GM23338 (cell line): ENCODE measurements at regions not wholly inside any gene's neighbourhood (a gene's known extent, or its start where the extent isn't known, plus 50 kb on each side); places are given as distances from the start of the nearest gene placed in this dataset.
"Not testable (repeated sequence)": the region's sequence is repeated elsewhere in the genome, so short reads cannot be mapped to it uniquely, and the experiment has no call there.

ENCODE experiments used
- CREB1 ChIP-seq: fragments of 250-450 bp; sonication (Bioruptor Pico); IDR thresholded peaks from 2 replicates; pipeline ENCODE4 v1.5.0; 2020; ENCODE audit warnings: low read depth, mild to moderate bottlenecking, moderate library complexity
- EZH2 ChIP-seq: fragments of 200-600 bp; sonication (generic); IDR thresholded peaks from one replicate; pipeline ENCODE4 v1.8.0; 2017; ENCODE audit warnings: antibody characterized with exemption, mild to moderate bottlenecking, low read depth; ENCODE audit not compliant: unreplicated experiment
- EZH2phosphoT487 ChIP-seq: fragments of 200-600 bp; sonication (generic); IDR thresholded peaks from one replicate; pipeline ENCODE4 v1.8.1; 2018; ENCODE audit warnings: antibody characterized with exemption; ENCODE audit not compliant: unreplicated experiment
- POLR2AphosphoS5 ChIP-seq: IDR thresholded peaks from 2 replicates; pipeline ENCODE4 v1.6.1; 2016; ENCODE audit warnings: antibody characterized with exemption, low read depth
- ZNF114 ChIP-seq: fragments of 250-450 bp; sonication (Bioruptor Pico); IDR thresholded peaks from 2 replicates; pipeline ENCODE4 v1.5.0; 2020; ENCODE audit warnings: mild to moderate bottlenecking, moderate library complexity
- TF ChIP-seq, protein P1 (sequence below), 2 experiments: fragments of 200-600 bp in 1 of 2; sonication (generic) in 1 of 2; conservative IDR thresholded peaks; 2 replicates each; pipeline versions ENCODE4 v1.5.1 to v1.6.1; 2016 to 2017; ENCODE audit warnings: antibody characterized with exemption in 2 of 2, low read depth in 2 of 2, mild to moderate bottlenecking in 2 of 2, moderate library complexity in 1 of 2
- TF ChIP-seq, protein P2 (sequence below): IDR thresholded peaks from one replicate; pipeline ENCODE4 v1.6.1; 2018; ENCODE audit warnings: antibody characterized with exemption; ENCODE audit not compliant: unreplicated experiment

DNA sequence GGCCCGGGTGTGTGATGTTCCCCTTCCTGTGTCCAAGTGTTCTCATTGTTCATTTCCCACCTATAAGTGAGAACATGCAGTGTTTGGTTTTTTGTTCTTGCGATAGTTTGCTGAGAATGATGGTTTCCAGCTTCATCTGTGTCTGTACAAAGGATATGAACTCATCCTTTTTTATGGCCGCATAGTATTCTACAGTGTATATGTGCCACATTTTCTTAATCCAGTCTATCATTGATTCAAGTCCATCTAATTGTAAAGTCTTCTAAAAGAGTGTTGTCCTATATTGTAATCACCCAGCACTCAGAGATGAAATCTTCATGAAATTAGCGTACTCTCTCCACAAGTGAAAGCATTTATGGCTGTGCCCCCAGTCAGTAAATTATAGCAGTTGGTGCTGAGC is 1096.6 kb downstream of the UQCRFS1 start:
- not testable (repeated sequence) for TF ChIP-seq POLR2AphosphoS5; EZH2; CREB1 (CRISPR knock-in tag); ZNF114 (CRISPR knock-in tag); EZH2phosphoT487
- TF ChIP-seq, protein P1, sequence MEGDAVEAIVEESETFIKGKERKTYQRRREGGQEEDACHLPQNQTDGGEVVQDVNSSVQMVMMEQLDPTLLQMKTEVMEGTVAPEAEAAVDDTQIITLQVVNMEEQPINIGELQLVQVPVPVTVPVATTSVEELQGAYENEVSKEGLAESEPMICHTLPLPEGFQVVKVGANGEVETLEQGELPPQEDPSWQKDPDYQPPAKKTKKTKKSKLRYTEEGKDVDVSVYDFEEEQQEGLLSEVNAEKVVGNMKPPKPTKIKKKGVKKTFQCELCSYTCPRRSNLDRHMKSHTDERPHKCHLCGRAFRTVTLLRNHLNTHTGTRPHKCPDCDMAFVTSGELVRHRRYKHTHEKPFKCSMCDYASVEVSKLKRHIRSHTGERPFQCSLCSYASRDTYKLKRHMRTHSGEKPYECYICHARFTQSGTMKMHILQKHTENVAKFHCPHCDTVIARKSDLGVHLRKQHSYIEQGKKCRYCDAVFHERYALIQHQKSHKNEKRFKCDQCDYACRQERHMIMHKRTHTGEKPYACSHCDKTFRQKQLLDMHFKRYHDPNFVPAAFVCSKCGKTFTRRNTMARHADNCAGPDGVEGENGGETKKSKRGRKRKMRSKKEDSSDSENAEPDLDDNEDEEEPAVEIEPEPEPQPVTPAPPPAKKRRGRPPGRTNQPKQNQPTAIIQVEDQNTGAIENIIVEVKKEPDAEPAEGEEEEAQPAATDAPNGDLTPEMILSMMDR (conservative IDR thresholded peaks at IDR 0.05; ENCODE audit: low read depth in 2 of 2), result not testable (repeated sequence)
- TF ChIP-seq, protein P2, sequence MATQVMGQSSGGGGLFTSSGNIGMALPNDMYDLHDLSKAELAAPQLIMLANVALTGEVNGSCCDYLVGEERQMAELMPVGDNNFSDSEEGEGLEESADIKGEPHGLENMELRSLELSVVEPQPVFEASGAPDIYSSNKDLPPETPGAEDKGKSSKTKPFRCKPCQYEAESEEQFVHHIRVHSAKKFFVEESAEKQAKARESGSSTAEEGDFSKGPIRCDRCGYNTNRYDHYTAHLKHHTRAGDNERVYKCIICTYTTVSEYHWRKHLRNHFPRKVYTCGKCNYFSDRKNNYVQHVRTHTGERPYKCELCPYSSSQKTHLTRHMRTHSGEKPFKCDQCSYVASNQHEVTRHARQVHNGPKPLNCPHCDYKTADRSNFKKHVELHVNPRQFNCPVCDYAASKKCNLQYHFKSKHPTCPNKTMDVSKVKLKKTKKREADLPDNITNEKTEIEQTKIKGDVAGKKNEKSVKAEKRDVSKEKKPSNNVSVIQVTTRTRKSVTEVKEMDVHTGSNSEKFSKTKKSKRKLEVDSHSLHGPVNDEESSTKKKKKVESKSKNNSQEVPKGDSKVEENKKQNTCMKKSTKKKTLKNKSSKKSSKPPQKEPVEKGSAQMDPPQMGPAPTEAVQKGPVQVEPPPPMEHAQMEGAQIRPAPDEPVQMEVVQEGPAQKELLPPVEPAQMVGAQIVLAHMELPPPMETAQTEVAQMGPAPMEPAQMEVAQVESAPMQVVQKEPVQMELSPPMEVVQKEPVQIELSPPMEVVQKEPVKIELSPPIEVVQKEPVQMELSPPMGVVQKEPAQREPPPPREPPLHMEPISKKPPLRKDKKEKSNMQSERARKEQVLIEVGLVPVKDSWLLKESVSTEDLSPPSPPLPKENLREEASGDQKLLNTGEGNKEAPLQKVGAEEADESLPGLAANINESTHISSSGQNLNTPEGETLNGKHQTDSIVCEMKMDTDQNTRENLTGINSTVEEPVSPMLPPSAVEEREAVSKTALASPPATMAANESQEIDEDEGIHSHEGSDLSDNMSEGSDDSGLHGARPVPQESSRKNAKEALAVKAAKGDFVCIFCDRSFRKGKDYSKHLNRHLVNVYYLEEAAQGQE, result not testable (repeated sequence)
